ENCODE measurements at regions not wholly inside any gene's neighbourhood (a gene's known extent, or its start where the extent isn't known, plus 50 kb on each side); places are given as distances from the start of the nearest gene placed in this dataset.
"Not testable (repeated sequence)": the region's sequence is repeated elsewhere in the genome, so short reads cannot be mapped to it uniquely, and the experiment has no call there.

DNA sequence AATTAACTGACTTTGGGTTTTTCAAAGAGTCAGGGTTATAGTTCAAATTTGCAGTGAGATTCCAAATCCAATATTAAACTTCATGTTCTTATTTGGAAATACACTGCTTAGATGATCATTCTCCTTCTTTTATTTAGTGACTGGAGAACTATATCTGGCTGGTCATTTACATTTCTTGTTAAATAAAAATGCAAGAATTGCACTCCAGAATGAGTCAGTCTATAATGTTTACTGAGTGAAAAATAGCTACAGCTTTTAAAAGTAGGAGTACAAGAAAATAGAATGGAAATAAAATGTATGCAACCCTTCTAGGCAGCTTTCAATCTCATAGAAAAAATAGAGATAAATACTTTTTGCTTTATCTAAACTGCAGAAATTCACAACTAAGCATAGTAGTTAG is 54.5 kb upstream of the CD2AP start:
- Mint-ChIP-seq H3K4me1 (no peaks in the 10 kb centered on the region), H3K27ac (no peak overlapping the region), H3K36me3 (no peaks in the 10 kb centered on the region), H3K9me3 (peaks cover 3% of the 10 kb centered on the region), H3K27me3 (no peaks in the 10 kb centered on the region), H3K4me3 (no peak overlapping the region)
- no peak for ATAC-seq

DNA sequence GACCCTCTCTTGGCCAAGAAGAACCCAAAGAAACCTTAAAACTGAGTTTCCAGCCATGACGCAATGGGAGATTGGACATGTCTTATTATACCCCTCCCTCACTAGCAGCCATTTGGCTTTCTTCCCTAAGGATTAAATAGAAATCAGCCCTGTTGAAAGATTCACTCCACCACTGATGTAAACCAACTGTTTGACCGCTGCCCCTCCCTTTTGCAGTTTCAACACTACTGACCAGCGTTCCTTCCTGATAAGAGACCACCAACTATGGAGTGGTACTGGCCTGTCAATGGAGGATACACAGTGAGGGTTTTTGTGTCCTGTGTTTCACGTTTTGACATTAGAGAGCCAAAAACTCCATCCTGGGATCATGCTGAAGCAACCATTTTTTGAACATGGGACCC is 53.2 kb upstream of the CD2AP start:
- Mint-ChIP-seq H3K4me3 (no peak overlapping the region), H3K9me3 (peaks cover 6% of the 10 kb centered on the region), H3K36me3 (no peaks in the 10 kb centered on the region), H3K4me1 (no peaks in the 10 kb centered on the region), H3K27me3 (no peaks in the 10 kb centered on the region), H3K27ac (no peak overlapping the region)
- no peak for ATAC-seq

DNA sequence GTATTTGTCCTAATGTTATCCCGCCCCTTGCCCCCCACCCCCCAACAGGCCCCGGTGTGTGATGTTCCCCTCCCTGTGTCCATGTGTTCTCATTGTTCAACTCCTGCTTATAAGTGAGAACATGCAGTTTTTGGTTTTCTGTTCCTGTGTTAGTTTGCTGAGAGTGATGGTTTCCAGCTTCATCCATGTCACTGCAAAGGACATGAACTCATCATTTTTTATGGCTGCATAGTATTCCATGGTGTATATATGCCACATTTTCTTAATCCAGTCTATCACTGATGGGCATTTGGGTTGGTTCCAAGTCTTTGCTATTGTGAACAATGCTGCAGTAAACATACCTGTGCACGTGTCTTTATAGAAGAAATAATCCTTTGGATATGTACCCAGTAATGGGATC is 51.9 kb upstream of the CD2AP start:
- not testable (repeated sequence) for ATAC-seq, H3K4me1 Mint-ChIP-seq, H3K27me3 Mint-ChIP-seq, H3K4me3 Mint-ChIP-seq, H3K27ac Mint-ChIP-seq, H3K36me3 Mint-ChIP-seq
- H3K9me3 Mint-ChIP-seq: peaks cover 13% of the 10 kb centered on the region

DNA sequence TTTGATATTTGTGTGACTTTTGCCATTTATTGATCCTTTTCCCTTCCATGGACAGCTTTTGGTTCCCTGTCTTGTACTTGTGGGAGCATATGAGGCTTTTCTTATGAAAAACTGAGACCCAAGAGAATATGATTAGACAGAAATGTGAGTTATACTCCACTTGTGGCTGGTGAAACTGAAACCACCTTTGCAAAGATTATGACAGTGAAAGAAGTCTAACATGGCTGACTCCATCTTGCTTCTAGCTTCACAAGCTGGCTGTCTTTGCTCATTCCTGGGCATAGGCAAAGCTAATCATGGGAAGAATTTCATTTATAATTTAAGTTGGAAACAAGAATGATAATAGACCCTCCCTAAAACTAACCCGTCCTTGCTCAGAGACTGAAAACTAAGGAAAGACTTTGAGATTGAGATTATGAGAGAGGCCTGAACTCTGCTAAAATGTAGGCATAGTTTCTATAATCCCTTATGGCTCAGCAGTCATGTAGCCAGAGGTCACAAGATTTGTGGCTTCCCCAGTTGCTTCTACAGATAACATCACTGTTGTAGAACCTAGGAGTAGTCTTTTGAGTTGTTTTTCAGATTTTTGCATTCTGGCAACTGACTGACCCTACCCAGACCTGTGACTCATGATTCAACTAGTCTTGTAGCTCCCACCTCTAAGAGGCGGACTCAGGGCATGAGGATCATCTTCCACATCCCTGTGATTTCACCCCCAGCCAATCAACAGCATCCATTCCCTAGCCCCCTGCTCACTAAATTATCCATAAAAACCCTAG is 50.9 kb upstream of the CD2AP start:
- H3K4me3 Mint-ChIP-seq: no peak overlapping the region
- no peak overlapping the region for H3K27ac Mint-ChIP-seq
- no peak for ATAC-seq
- H3K9me3 Mint-ChIP-seq: peaks cover 16% of the 10 kb centered on the region
- no peaks in the 10 kb centered on the region for H3K4me1 Mint-ChIP-seq
- no peaks in the 10 kb centered on the region for H3K27me3 Mint-ChIP-seq
- peaks cover 7% of the 10 kb centered on the region for H3K36me3 Mint-ChIP-seq

DNA sequence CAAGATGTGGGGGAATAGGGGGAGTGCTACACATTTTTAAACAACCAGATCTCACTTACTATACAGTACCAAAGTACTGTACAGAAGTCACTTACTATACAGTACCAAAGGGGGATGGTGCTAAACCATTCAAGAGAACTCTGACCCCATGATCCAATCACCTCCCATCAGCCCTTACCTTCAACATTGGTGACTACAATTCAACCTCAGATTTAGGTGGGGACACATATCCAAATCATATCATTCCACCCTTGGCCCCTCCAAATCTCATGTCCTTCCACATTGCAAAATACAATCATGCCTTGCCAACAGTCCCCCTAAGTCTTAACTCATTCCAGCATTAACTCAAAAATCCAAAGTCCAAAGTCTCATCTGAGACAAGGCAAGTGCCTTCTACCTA is 49.9 kb upstream of the CD2AP start:
- Mint-ChIP-seq H3K27ac (no peak overlapping the region), H3K4me3 (no peak overlapping the region), H3K36me3 (peaks cover 7% of the 10 kb centered on the region), H3K9me3 (peaks cover 16% of the 10 kb centered on the region), H3K27me3 (no peaks in the 10 kb centered on the region), H3K4me1 (no peaks in the 10 kb centered on the region)
- no peak for ATAC-seq

Data from stimulated activated memory B cell treated with anti-CD40 and anti-IgM and Interleukin-4, amounts not matched to agents 10 μg/mL and 1 μg/mL and 100 μg/mL, for 72 hours (primary cell).